Breast epithelium (tissue), 3 donors: ENCODE measurements at regions not wholly inside any gene's neighbourhood (a gene's known extent, or its start where the extent isn't known, plus 50 kb on each side); places are given as distances from the start of the nearest gene placed in this dataset.

Source experiments
- CTCF ChIP-seq, 3 donors: fragments of 450-650 bp; IDR thresholded peaks; one replicate each; pipeline ENCODE4 v1.5.1; 2016 to 2017; ENCODE audit warnings: antibody characterized with exemption in 3 of 3, mild to moderate bottlenecking in 3 of 3, moderate library complexity in 3 of 3
- POLR2A ChIP-seq: fragments of 450-650 bp; IDR thresholded peaks from one replicate; pipeline ENCODE4 v1.6.1; 2016; ENCODE audit warnings: antibody characterized with exemption, mild to moderate bottlenecking, moderate library complexity
- POLR2AphosphoS5 ChIP-seq, 3 donors: sonication (generic); formaldehyde crosslinking; IDR thresholded peaks; one replicate each; pipeline ENCODE4 v1.6.1; 2017; ENCODE audit warnings: antibody characterized with exemption in 3 of 3

- TF ChIP-seq POLR2A (no peak), CTCF (IDR thresholded peaks at IDR 0.05) (no peak), POLR2AphosphoS5 (IDR thresholded peaks at IDR 0.05) (no peak)
These were observed 327.8 kb upstream of the PIK3R1 start for GRCh38 chr5:67887748-67888161.
